Choroid plexus epithelial cell (primary cell): ENCODE measurements at regions not wholly inside any gene's neighbourhood (a gene's known extent, or its start where the extent isn't known, plus 50 kb on each side); places are given as distances from the start of the nearest gene placed in this dataset.

Experiments
- DNase-seq: peaks from one replicate; pipeline ENCODE4 v3.0.0-alpha.2; 2010; ENCODE audit warnings: low read depth
- H3K4me3 ChIP-seq: 2 replicates; pipeline ENCODE4 v1.5.1; 2011; ENCODE audit warnings: low read depth, mild to moderate bottlenecking, control low read depth, low read length, moderate library complexity
- TF ChIP-seq, protein P1 (sequence below): conservative IDR thresholded peaks from 2 replicates; pipeline ENCODE4 v1.5.1; 2011; ENCODE audit warnings: low read depth, mild to moderate bottlenecking, control low read depth, inconsistent platforms, low read length, moderate library complexity

DNA sequence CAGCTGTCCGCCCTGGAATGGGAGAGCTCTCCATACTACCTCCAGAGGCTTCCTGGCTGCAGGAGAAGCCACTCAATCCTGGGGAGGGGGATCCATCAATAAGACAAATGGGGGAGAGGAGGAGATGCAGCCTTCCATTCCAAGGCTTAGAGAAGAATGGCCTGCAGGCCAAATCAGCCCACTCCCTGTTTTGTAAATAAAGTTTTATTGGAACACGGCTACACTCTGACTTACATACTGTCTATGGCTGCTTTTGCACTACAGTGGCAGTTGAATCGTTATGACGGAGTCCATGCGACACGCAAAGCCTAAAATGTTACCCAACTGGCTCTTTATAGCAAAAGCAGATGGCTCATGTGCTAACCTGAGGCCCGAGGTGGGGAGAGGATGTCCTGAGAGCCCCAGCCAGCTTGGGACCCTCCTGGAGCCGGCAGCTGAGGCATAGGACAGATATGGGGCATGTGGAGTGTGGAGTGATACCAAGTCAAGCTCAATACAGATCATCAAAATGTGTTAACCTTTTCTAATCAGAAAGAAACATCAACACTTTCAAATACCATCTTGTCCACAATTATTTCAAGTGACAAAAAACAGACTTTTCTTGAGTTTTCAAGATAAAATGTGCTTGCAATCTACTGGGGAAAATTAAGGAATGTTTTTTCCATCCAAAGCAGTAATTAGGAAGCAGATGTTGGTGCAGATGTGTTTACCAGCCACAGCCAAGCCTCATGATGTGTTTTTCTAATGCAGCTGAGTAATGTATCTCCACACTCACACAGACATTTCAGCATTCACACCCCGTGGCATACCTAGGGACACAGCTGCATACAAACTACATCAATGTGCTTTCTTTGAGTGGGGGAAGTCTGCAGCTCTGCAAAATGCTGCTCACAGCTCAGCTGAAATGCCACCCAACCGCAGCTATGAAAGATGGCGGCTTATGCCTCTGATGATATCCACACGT, 181.6 kb downstream of the SHANK2 start:
- TF ChIP-seq, protein P1, sequence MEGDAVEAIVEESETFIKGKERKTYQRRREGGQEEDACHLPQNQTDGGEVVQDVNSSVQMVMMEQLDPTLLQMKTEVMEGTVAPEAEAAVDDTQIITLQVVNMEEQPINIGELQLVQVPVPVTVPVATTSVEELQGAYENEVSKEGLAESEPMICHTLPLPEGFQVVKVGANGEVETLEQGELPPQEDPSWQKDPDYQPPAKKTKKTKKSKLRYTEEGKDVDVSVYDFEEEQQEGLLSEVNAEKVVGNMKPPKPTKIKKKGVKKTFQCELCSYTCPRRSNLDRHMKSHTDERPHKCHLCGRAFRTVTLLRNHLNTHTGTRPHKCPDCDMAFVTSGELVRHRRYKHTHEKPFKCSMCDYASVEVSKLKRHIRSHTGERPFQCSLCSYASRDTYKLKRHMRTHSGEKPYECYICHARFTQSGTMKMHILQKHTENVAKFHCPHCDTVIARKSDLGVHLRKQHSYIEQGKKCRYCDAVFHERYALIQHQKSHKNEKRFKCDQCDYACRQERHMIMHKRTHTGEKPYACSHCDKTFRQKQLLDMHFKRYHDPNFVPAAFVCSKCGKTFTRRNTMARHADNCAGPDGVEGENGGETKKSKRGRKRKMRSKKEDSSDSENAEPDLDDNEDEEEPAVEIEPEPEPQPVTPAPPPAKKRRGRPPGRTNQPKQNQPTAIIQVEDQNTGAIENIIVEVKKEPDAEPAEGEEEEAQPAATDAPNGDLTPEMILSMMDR = no peak
- H3K4me3 ChIP-seq = no peak overlapping the region
- DNase-seq = no peak

- TF ChIP-seq, protein P1 = no peak
- no peak for DNase-seq
These were observed 183.4 kb downstream of the SHANK2 start for GRCh38 chr11:71068963-71069362.

GRCh38 chr11:71067753-71068152, 184.6 kb downstream of the SHANK2 start:
- TF ChIP-seq, protein P1 = no peak
- DNase-seq = no peak
- H3K4me3 ChIP-seq = no peak overlapping the region

More at GRCh38 chr11:71068963-71069362, 183.4 kb downstream of the SHANK2 start:
- no peak overlapping the region for H3K4me3 ChIP-seq

DNA sequence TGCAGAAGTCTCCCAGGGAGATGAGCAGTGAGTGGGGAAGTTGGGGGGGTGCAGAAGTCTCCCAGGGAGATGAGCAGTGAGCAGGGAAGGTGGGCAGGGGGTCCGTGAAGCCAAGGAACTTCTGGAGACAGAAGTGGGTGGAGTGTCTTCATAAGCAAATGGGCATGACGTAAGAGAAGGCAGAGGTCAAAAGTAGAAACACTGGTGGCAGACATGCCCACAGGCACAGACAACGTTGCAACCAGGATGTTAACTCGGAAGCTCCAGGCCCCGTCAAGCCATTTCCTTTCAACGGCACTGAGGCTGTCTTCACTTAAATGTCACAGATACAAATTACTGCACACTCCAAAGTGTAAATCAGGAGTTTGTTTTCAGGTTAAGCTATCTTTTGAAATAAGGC, 186.1 kb downstream of the SHANK2 start:
- DNase-seq = no peak
- TF ChIP-seq, protein P1 = no peak
- no peak overlapping the region for H3K4me3 ChIP-seq

- DNase-seq = no peak
- TF ChIP-seq, protein P1 = no peak
- no peak overlapping the region for H3K4me3 ChIP-seq
These were observed 186.5 kb downstream of the SHANK2 start for GRCh38 chr11:71065841-71066240.

DNA sequence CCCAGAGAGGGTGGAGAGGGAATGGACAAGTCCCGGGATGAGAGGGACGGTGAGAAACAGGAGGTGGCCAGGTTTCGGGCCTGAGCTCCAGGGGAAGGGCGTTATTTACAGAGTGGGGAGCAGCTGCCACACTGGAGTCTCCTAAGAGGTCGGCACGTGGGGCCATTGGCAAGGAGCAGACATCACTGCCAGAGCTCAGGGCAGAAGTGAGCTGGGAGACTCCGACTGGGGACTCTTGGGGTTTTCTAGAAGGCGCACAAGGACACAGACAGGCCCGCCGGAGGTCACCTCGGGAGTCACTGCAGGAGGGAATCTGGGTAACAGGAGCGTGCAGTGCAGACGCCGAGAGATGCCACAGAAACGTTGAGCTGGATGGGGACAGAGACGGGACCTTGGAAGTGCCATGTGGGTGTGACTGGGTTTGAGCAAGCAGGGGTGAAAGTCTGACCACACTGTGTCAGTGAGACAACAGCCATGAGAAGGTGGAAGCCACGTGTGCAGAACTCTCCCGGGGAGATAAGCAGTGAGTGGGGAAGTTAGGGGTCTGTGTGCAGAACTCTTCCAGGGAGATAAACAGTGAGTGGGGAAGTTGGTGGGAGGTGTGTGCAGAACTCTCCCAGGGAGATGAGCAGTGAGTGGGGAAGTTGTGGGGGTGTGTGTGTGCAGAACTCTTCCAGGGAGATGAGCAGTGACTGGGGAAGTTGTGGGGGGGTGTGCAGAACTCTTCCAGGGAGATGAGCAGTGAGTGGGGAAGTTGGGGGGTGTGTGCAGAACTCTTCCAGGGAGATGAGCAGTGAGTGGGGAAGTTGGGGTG, 187.5 kb downstream of the SHANK2 start:
- H3K4me3 ChIP-seq = no peak overlapping the region
- TF ChIP-seq, protein P1 = no peak
- no peak for DNase-seq
